Ureter (tissue), 1 donor: ENCODE measurements at regions not wholly inside any gene's neighbourhood (a gene's known extent, or its start where the extent isn't known, plus 50 kb on each side); places are given as distances from the start of the nearest gene placed in this dataset.
"Not testable (repeated sequence)": the region's sequence is repeated elsewhere in the genome, so short reads cannot be mapped to it uniquely, and the experiment has no call there.

Source experiments
- DNase-seq: peaks from one replicate; pipeline ENCODE4 v3.0.0-alpha.2; 2020; ENCODE audit warnings: low spot score
- donor health status: DM: yes; HTN: yes; CAD: no.

DNA sequence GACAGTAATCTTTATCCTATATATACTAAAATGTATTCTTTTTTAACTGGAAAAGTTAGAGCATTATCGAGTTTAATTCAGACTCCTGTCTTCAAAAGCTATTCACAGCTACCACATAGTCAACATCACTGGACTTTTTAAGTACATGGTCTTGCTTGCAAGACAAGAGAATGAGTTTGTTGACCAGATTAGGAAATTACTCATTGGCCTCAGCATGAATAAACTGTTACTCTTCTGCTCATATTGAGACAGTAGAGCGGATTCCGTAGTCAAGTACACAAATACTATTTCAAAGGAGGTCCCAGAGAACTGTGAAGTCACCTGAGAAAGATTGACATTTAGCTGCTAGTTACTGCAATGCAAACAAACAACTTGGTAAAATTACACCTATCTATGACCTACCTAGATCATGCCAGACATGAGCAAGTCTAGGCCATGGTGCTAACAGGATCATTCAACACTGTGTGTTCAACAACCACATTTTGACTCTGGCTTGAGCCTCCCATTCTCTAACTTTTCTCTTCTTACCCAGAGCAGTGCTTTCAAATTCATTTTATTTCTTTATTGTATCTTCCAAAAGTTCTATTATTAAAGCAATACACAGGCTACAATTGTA is 280.9 kb downstream of the NEBL start:
- DNase-seq = no peak

DNA sequence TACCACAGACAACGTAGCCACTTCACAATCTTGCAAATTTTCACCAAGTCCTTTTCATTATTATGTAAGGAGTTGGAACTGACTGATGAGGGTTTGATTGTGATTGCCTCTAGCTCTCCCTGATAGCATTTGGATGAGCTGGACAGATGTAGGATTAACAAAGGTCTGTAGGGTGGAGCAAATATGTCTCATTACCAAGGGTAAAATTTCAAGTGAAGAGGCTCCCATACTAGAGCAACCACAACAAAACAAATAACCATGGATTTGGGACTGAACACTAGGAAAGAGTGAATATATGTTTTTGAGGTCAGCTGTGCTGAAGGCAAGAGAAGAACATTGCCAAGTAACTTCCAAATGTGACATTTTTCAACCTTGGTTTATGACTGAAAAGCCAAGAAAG is 281.7 kb downstream of the NEBL start:
- DNase-seq = no peak

DNA sequence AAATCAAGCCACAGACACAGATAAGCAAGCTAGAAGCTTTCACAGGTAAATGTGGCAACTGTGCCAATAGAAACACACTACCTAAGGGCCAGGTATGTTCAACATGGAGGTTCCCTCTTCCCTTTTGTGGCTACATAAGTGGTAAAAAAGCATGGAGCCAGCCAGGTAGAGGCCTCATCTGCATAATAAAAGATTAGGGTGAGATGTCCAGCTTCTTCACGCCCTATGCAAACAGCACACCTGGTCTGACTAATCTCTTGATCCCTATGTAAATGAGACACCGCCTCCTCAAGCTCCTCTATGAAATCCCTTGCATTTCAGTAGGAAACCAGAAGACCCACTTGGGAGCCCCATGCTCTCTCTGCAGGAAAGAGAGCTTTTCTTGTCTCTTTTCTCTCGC is 282.2 kb downstream of the NEBL start:
- DNase-seq = no peak

DNA sequence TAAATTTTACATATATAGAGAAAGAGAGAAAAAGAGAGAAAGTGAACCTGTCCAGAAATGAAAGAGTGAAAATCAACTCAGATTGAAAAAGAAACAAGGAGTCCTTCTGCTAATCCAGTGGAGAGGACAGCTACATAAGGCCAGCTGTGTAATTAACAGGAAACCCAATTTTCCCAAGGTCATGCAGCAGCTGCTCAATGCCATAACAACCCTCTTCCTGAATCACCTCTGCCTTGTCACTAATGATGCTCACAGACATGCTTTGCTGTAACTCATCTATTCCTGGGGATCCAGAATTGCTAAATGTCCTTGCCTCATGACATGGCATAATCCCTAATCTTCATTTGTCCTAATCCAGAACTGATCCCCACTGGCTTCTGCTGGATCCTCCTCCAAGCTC is 288.6 kb downstream of the NEBL start:
- no peak for DNase-seq

DNA sequence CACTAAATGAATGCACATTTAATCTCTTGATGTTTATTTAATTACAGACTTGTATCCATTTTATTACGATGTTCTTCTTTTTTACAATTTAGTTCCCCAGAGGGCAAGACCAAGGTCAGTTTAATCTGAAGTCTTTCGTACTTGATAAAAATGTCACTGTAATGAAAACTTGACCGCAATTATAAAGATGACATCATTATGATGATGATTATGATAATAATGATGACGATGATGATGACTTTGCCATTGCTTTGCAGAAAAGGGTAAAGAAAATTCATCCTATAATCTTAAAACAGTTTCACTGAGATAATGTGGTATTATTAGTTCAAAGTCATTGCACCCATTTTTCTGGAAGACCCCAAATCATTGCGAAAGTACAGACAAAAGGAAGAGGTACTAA is 290.1 kb downstream of the NEBL start:
- DNase-seq = no peak

DNA sequence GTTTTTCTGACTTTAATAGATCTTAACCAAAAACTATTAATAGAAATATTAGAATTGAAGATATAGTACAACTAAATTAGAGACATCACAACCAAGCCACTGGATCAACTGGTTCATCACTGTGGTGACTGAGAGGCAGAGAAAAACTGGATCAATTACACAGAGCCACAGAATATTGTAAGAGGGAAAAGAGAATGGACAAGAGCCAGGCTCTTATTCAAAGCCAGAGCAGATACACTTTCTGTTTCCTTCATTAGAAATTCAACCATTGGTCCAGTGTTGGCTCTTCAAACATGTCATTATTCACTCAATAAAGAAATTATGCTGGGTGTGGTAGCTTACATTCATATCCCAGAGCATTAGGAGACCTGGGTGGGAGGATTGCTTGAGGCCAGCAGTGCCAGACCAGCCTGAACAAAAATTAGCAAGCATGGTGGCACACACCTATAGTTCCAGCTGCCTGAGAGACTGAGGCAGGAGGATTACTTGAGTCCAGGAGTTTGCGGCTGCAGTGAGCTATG is 295.1 kb downstream of the NEBL start:
- DNase-seq = no peak

DNA sequence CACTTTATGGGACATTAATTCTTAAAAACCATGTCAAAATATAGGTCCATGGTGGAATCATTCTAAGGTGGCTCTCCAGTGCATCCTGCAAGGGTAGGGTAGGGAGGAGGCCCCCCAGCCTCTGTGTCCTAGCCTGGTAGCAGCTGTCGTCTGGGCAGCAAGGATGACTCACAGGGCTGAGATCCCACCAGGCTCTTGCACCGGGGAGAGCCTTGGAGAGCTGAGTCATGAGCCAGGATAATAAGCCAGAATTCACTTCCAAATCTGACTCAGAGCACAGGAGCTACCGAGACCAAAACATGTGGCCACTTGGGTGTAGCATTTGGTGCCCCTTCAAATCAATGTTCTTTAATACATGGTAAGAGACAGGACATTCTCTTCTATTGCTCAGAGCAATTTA is 298.5 kb downstream of the NEBL start:
- no peak for DNase-seq

DNA sequence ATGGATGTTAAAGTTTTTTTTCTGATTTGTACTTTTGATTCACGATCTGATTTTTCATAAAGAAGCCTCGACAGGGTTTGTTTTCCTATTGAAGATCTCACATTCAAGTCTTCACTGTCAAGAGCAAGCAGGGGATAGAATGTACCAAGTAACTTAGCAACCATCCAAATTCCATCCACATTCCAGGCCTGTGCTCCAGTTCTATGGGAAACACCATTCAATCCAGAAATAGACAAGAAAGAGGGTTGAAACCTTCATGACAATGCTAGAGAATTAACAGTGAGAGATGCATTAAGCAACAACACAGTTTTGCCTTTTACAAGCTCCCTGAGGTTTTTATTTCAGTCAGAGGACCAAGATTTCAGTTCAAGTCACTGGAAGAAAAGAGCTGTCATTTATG is 300.2 kb downstream of the NEBL start:
- DNase-seq = no peak

DNA sequence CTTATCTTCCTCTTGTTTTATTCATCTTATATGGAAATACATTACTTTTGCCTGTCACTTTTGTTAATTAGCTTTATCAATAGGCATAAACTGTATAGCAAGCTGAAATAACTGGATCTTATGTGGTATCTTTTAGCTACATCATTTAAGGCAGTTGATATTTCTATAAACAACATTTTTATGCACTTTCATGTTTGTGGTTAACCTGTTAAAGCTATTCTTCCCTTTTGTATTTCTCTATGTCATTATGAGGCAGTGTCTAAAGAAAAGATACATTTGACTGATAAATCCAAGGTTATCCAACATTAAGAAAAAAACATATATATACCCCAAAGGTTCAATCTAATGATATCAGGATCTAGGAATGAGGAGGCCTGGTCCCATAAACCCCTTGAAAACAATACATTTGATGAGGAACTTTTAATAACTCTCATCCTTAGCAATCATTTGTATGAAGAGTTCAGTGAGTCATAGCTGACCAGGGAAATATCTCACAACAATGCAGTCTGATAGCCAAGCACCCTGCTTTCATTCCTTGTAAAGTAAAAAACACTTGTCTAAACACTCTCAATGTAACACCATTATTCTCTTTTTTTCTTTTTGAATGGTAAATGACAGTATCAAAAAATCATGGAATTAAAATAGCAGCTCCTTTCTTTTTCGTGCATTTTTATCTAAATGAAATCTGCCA is 300.9 kb downstream of the NEBL start:
- no peak for DNase-seq

DNA sequence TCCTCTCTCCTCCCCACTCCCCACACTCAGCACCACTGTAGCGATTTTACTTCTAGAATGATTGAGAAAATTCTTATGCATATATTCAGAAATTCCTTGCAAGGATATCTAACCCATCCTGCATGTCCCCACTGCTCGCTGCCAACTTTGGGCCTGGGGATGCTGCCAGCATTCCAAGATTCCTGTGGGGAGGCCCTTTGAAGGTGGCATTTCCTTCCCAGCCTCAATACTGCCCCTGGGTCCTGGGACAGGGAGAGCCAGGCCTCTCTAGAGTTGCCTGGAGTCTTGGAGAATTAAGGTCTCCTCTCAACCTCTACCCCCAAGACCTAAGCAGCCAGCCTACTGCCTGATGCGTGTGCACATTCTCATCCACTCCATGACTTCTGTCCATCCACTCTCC is 303.5 kb downstream of the NEBL start:
- no peak for DNase-seq

DNA sequence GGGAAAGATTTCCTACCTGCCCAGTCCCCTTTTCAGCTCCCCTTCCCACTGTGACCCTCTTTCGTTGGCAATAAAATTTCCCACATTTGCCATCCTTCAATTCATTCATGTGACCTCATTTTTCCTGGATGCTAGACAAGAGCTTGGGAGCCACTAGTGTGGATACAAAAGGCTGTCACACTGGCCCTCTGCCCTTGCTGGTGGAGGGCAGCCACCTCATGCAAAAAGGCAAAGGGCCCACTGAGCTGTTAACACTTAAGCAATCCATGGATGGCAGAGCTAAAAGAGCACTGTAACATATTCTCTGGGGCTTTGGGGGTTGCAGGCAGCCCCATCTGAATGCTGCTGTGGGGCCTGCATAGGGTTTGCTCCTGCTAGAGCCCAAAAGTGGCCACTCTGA is 315.1 kb downstream of the NEBL start:
- no peak for DNase-seq

DNA sequence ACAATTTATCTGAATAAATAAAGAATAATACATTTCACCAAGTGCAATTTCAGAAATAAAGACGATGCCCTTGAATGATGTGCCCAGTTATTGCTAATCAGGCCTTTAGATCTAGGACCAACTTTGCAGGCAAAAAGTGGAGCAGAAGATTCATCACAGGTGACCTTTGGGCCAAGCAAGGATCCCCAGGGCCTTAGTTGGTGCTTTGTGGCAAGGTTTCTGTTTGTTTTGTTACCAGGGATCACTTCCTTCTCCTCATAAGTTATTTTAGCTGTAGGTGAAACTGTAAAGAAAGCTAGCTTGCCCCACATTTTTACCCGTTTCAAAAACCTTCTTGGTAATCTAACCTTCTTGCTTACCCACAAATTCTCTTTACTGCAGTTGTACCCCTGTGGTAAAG is 323.2 kb downstream of the NEBL start:
- DNase-seq = no peak

DNA sequence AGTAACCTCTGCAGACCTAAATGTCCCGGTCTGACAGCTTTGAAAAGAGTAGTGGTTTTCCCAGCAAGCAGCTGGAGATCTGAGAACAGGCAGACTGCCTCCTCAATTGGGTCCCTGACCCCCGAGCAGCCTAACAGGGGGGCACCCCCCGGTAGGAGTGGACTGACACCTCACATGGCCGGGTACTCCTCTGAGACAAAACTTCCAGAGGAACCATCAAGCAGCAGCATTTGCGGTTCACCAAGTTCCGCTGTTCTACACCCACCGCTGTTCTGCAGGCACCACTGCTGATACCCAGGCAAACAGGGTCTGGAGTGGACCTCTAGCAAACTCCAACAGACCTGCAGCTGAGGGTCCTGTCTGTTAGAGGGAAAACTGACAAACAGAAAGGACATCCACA is 341.1 kb downstream of the NEBL start:
- DNase-seq = not testable (repeated sequence)

DNA sequence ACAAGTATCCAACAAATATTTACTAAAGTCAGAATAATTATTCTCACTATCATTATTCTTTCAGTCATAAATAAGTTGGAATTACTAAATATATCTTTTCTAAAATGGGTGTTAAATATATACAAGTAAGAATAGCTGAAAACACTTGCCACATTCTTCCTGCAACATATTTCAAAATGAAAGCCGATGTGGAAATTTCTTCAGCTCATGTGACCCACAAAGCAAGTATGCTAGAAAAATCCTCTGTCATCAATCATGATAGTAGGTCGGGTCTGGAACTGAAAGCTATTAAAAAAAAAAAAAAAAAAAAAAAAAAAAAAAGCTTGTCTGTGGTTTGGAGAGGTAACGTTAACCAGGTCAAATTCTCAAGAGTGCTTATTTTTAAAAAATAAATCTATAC is 344.7 kb downstream of the NEBL start:
- no peak for DNase-seq

DNA sequence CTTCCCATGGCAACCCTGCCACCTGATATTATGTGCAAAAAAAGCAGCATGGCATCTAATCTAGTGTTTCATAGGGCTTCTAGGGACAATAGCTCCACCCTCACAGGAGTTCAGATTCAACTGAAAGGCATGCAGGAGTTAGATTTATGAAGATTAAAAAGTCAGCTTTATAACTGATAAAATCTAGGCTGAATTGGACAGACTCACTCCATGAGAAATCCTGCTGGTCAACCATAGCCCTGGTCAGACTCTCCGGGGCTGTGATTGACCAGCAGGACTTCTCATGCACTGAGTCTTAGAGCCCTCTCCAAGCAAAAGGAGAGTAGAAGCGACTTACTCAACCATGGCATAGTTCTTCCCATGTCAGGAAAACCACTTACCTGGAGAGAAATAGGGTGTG is 345.4 kb downstream of the NEBL start:
- DNase-seq = no peak

DNA sequence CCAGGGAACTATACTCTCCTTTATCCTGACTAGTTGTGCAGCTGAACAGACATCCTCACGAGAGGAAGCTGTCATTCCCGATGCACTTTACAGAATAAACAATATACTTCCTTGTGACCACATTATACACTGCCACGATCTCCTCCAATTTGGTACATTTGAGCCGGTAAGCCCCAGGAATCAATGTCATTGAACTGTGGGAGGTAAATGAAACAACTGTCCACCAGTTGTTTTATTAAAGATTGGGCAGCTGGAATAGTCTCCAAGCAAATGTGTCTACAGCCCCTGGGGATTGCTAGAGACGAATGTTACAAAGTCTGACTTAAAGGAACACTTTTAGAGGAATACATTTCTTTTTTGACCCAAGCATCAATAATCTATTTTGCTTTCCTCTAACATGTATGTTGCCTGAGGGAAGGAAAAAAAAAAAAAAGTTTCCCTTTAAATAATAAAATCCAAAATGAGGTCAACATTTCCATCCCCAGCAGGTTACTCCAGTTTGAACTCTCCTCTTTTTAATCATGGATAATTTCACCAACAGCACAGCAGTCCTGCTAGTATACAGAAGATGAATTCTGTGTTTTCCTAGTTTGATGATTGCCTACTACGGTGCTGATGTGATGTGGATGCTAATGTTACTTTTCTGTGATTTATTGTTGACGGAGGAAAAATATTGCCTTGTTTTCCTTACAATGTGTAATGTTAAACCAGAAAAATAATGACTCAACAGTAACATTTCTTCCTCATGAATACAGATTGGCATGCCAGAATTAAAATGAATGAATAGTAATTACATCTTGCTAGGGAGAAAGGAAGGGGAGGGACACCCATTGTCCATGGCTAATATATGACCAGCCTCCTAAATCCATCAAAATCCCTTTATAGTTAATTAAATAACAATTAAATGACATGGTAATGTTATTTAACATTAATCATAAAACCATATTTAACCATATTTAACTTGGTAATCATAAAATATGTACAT is 360.9 kb downstream of the NEBL start:
- no peak for DNase-seq

DNA sequence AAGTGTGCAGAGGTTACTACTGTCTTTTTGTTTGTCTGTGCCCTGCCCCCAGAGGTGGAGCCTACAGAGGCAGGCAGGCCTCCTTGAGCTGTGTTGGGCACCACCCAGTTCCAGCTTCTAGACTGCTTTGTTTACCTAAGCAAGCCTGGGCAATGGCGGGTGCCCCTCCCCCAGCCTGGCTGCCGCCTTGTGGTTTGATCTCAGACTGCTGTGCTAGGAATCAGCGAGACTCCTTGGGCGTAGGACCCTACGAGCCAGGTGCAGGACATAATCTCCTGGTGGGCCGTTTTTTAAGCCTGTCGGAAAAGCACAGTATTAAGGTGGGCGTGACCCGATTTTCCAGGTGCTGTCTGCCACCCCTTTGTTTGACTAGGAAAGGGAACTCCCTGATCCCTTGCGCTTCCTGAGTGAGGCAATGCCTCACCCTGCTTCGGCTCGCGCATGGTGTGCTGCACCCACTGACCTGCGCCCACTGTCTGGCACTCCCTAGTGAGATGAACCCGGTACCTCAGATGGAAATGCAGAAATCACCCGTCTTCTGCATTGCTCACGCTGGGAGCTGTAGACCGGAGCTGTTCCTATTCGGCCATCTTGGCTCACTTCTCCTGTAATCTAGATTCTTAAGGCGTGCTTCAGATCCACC is 365.7 kb downstream of the NEBL start:
- peak; percentile 42 for DNase-seq

DNA sequence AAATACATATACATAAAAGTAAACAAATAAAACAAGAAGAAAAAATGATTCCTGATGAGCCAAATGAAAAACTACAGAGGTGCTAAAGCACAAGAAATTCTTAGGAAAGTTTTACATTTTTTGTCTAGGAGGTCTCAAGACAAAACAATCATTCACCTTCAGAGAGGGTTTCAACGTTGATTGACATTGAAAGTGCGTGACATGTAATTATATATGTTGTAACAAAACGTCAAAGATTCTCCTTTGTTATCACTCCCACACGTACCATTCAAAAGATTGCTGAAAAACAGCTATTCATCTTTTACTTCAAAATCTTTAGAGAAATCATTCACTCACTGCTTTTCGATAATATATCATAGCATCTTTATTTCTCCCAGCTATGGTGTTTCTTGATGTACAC is 375.9 kb downstream of the NEBL start:
- no peak for DNase-seq

DNA sequence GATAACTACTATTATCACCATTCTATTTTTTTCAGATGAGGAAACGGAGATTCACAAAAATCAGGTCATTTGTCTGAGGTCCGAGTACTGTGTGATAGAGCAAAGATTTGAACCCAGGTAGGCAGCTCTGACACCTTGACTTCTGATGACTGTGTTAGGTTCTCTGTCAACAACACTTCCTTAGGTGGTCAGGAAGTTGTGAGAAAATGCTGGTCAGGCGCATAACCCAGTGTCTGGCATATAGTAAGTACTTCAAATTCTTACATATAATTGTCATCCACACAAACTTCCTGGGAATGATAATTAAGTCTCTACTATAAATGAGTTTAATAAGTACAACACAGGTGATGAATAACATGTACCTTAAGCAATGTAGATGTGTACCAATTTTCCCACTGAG is 381.5 kb downstream of the NEBL start:
- DNase-seq = no peak

DNA sequence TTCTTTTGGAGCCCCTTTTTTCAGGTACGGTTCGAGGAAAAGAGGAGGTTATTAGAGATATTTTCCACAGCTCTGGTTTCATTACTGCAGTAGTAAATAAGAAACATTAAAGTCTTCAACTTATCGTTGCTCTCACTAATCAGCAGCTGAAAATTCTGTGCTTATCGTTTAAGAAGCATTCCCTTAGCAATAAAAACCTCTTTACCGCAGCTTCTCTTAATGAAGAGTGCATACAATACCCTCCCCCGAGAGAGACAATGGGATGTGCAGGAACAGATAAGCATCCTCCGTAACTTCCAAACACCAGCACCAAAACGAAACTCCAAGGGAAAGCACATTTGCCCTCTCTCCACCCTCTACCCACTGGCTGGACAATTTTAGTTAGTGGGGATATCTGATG is 384.5 kb downstream of the NEBL start:
- DNase-seq = no peak

DNA sequence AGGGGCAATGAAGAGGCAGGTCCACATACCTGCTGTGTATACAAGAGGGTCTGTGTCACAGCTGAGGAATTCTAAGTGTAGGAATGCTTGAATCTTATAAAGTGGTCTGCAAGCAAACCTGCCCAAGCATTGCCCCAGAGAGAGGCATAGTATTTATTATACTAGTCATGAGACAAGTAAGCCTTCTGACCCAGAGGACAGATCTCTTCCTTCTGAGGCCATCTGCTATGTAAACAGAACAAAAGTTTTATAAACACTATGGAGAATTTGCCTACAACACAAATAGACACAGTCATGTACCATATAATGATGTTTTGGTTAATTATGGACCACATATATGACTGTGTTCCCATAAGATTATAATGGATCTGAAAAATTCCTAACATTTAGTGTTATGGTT is 388.2 kb downstream of the NEBL start:
- DNase-seq = no peak
